GM12878 (cell line): ENCODE measurements at regions not wholly inside any gene's neighbourhood (a gene's known extent, or its start where the extent isn't known, plus 50 kb on each side); places are given as distances from the start of the nearest gene placed in this dataset.

ENCODE experiments used
- ATAC-seq: fragments of 200-7000 bp; cut with Tn5 transposase; 3 replicates; pipeline ENCODE4 v1.9.1; 2020; ENCODE audit warnings: mild to moderate bottlenecking, moderate library complexity
- BruUV-seq: library from RNA; stranded (reverse); fragments of 400-500 nt; replicated peaks from 2 replicates; lab custom pipeline; 2021; lab: Mats Ljungman, UMichigan
- CTCF ChIA-PET: fragments of 300-600 bp; sonication (Branson Sonifier 250); formaldehyde crosslinking; extraction: SDS; loops from one replicate; lab custom pipeline; 2021; ENCODE audit warnings: inconsistent platforms; lab: Yijun Ruan, JAX
- POLR2A ChIA-PET: fragments of 350-600 bp; formaldehyde crosslinking; extraction: SDS; loops from one replicate; lab custom pipeline; 2021; ENCODE audit warnings: inconsistent platforms; lab: Charles Lee
- RAD21 ChIA-PET: fragments of 300-600 bp; sonication (Branson Sonifier 250); formaldehyde crosslinking; loops from one replicate; lab custom pipeline; 2023; ENCODE audit warnings: antibody characterized with exemption; ENCODE audit not compliant: unreplicated experiment; lab: Charles Lee
- SMC1A ChIA-PET: fragments of 300-600 bp; sonication (Branson Sonifier 250); formaldehyde crosslinking; loops from one replicate; lab custom pipeline; 2023; ENCODE audit not compliant: unreplicated experiment, uncharacterized antibody; lab: Charles Lee
- DNase-seq: peaks from one replicate; pipeline ENCODE4 v3.0.0-alpha.2; 2011; ENCODE audit warnings: low read depth, low spot score
- FAIRE-seq: peaks from 3 replicates; lab custom pipeline; 2011; peaks lifted over from hg19 to GRCh38; lab: Jason Lieb, UNC
- H2AFZ ChIP-seq: 2 replicates; pipeline ENCODE4 v1.6.0; 2011; ENCODE audit warnings: low read depth, low read length, control low read depth; ENCODE audit not compliant: control insufficient read depth
- H3K27ac ChIP-seq: 2 replicates; pipeline ENCODE4 v1.5.1; 2011; ENCODE audit warnings: control low read depth; ENCODE audit not compliant: control insufficient read depth, insufficient read depth
- H3K27me3 ChIP-seq, 2 experiments: replicated peaks in 1 of 2; 2 replicates each; pipeline versions ENCODE4 v1.6.0 to v1.6.1; 2011; ENCODE audit warnings: low read length in 1 of 2; ENCODE audit not compliant: control insufficient read depth in 2 of 2, insufficient read depth in 2 of 2
- H3K36me3 ChIP-seq, 2 experiments: 2 replicates each; pipeline ENCODE4 v1.5.1; 2011; ENCODE audit warnings: low read length in 1 of 2; ENCODE audit not compliant: control insufficient read depth in 2 of 2, insufficient read depth in 2 of 2
- H3K4me1 ChIP-seq: 2 replicates; pipeline ENCODE4 v1.6.1; 2011; ENCODE audit warnings: mild to moderate bottlenecking, low read length, moderate library complexity, mixed read lengths; ENCODE audit not compliant: control insufficient read depth, insufficient read depth
- H3K4me2 ChIP-seq: 2 replicates; pipeline ENCODE4 v1.6.0; 2011; ENCODE audit warnings: control low read depth; ENCODE audit not compliant: control insufficient read depth, insufficient read depth
- H3K4me3 ChIP-seq: fragments of 200-600 bp; sonication (generic); 2 replicates; pipeline ENCODE4 v1.5.1; 2016
- H3K79me2 ChIP-seq: 2 replicates; pipeline ENCODE4 v1.6.0; 2011; ENCODE audit warnings: low read length; ENCODE audit not compliant: control insufficient read depth, insufficient read depth
- H3K9ac ChIP-seq: 2 replicates; pipeline ENCODE4 v1.8.0; 2011; ENCODE audit warnings: low read length, control low read depth, mixed read lengths; ENCODE audit not compliant: control insufficient read depth, insufficient read depth
- H3K9me3 ChIP-seq: replicated peaks from 3 replicates; pipeline ENCODE4 v1.5.1; 2011; ENCODE audit warnings: mild to moderate bottlenecking, low read length; ENCODE audit not compliant: control insufficient read depth, insufficient read depth
- H4K20me1 ChIP-seq: 2 replicates; pipeline ENCODE4 v1.6.0; 2011; ENCODE audit not compliant: control insufficient read depth, insufficient read depth
- CHD1 ChIP-seq: IDR thresholded peaks from 2 replicates; pipeline ENCODE4 v1.6.1; 2012; ENCODE audit warnings: low read depth, low read length, improper control_type of control experiment
- EED ChIP-seq: sonication (generic); IDR thresholded peaks from 2 replicates; pipeline ENCODE4 v1.6.1; 2016; ENCODE audit warnings: antibody characterized with exemption, low read depth
- POLR2AphosphoS2 ChIP-seq: IDR thresholded peaks from 2 replicates; pipeline ENCODE4 v1.6.1; 2011; ENCODE audit warnings: low read depth, mild to moderate bottlenecking, low read length, improper control_type of control experiment, moderate library complexity
- RFX5 ChIP-seq: IDR thresholded peaks from 2 replicates; pipeline ENCODE4 v1.6.1; 2011; ENCODE audit warnings: low read depth, low read length, improper control_type of control experiment
- SRF ChIP-seq, 2 experiments: IDR thresholded peaks; 2 replicates each; pipeline ENCODE4 v1.6.1; 2011; ENCODE audit warnings: low read depth in 2 of 2, low read length in 2 of 2, mild to moderate bottlenecking in 1 of 2, moderate library complexity in 1 of 2
- TAF1 ChIP-seq: IDR thresholded peaks from 2 replicates; pipeline ENCODE4 v1.6.1; 2011; ENCODE audit warnings: mild to moderate bottlenecking, low read depth, low read length, borderline replicate concordance
- TCF12 ChIP-seq: IDR thresholded peaks from 2 replicates; pipeline ENCODE4 v1.6.1; 2011; ENCODE audit warnings: low read depth, mild to moderate bottlenecking, low read length
- ZNF274 ChIP-seq: IDR thresholded peaks from one replicate; pipeline ENCODE4 v1.8.0; 2011; ENCODE audit not compliant: insufficient read length, insufficient read depth
- ZNF622 ChIP-seq: fragments of 450-650 bp; IDR thresholded peaks from 2 replicates; pipeline ENCODE4 v1.6.1; 2017; ENCODE audit warnings: mild to moderate bottlenecking, inconsistent platforms
- ZZZ3 ChIP-seq: IDR thresholded peaks from 2 replicates; pipeline ENCODE4 v1.6.1; 2011; ENCODE audit warnings: low read depth; ENCODE audit not compliant: control insufficient read depth, insufficient read length
- WGBS: methylation state at CpG from one replicate; pipeline ENCODE4 v1.1.6; 2016; ENCODE audit warnings: low lambda C conversion rate; ENCODE audit not compliant: insufficient replicate concordance, insufficient coverage; ENCODE audit errors: missing lambda C conversion rate; 5-methylcytosine and 5-hydroxymethylcytosine counted together
- in situ Hi-C: fragments of 300-500 bp; cut with MboI; formaldehyde crosslinking; loops from 9 replicates; pipeline ENCODE4 v1.14.3; 2018; ENCODE audit warnings: mixed read lengths
- intact Hi-C: fragments of 100-400 bp; cut with micrococcal nuclease; formaldehyde crosslinking; loops from one replicate; pipeline ENCODE4 v1.14.2; 2022; ENCODE audit not compliant: unreplicated experiment
- TF ChIP-seq, protein P1 (sequence below): IDR thresholded peaks from 2 replicates; pipeline ENCODE4 v1.6.1; 2012; ENCODE audit warnings: low read depth, low read length, improper control_type of control experiment
- TF ChIP-seq, protein P2 (sequence below): IDR thresholded peaks from 2 replicates; pipeline ENCODE4 v1.6.1; 2011; ENCODE audit warnings: mild to moderate bottlenecking, low read depth, low read length, moderate library complexity; ENCODE audit not compliant: insufficient replicate concordance
- TF ChIP-seq, protein P3 (sequence below): fragments of 450-650 bp; IDR thresholded peaks from 2 replicates; pipeline ENCODE4 v1.6.1; 2016; ENCODE audit warnings: mild to moderate bottlenecking

DNA sequence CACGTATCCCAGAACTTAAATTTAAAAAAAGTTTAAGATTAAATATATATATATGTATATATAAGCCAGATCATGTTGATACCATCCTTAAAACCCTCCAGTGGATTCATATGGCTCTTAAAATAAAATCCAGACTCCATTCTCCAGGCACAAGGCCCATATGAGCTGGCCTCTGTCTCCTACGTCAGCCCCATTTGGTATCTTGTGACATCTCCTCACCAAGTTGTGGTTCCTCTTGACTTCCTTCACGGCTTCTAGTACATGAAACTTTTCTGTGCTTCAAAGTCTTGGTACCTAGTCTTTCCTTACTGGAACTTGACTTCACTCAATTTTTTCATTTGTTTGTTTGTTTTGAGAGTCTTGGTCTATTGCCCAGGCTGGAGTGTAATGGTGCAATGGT is 61.3 kb downstream of the PRLHR start:
- in situ Hi-C loops: no loop called here
- DNase-seq (no peak), FAIRE-seq (no peak), ATAC-seq (no peak)
- ChIA-PET SMC1A (no interaction called here), RAD21 (no interaction called here), POLR2A (no interaction called here), CTCF (no interaction called here)
- Histone ChIP-seq H3K9ac (no peak overlapping the region), H4K20me1 (no peaks in the 10 kb centered on the region), H3K4me3 (no peak overlapping the region), H3K36me3 (no peaks in the 10 kb centered on the region), H2AFZ (no peak overlapping the region), H3K27ac (no peak overlapping the region), H3K4me2 (no peak overlapping the region), H3K27me3 (no peaks in the 10 kb centered on the region; a peak in 1 of 4 replicates), H3K9me3 (no peaks in the 10 kb centered on the region), H3K79me2 (no peaks in the 10 kb centered on the region), H3K4me1 (no peaks in the 10 kb centered on the region)
- no peak for TF ChIP-seq SRF (IDR thresholded peaks at IDR 0.05; ENCODE audit: low read depth in 2 of 2, low read length in 2 of 2)
- TF ChIP-seq POLR2AphosphoS2: no peak
- no peak for TF ChIP-seq ZZZ3
- no peak for TF ChIP-seq EED
- TF ChIP-seq TAF1: no peak
- TF ChIP-seq TCF12: no peak
- TF ChIP-seq, protein P1, sequence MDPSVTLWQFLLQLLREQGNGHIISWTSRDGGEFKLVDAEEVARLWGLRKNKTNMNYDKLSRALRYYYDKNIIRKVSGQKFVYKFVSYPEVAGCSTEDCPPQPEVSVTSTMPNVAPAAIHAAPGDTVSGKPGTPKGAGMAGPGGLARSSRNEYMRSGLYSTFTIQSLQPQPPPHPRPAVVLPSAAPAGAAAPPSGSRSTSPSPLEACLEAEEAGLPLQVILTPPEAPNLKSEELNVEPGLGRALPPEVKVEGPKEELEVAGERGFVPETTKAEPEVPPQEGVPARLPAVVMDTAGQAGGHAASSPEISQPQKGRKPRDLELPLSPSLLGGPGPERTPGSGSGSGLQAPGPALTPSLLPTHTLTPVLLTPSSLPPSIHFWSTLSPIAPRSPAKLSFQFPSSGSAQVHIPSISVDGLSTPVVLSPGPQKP: no peak
- TF ChIP-seq ZNF622: no peak
- TF ChIP-seq, protein P2, sequence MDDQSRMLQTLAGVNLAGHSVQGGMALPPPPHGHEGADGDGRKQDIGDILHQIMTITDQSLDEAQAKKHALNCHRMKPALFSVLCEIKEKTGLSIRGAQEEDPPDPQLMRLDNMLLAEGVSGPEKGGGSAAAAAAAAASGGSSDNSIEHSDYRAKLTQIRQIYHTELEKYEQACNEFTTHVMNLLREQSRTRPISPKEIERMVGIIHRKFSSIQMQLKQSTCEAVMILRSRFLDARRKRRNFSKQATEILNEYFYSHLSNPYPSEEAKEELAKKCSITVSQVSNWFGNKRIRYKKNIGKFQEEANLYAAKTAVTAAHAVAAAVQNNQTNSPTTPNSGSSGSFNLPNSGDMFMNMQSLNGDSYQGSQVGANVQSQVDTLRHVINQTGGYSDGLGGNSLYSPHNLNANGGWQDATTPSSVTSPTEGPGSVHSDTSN: no peak
- TF ChIP-seq CHD1: no peak
- no peak for TF ChIP-seq ZNF274
- TF ChIP-seq, protein P3, sequence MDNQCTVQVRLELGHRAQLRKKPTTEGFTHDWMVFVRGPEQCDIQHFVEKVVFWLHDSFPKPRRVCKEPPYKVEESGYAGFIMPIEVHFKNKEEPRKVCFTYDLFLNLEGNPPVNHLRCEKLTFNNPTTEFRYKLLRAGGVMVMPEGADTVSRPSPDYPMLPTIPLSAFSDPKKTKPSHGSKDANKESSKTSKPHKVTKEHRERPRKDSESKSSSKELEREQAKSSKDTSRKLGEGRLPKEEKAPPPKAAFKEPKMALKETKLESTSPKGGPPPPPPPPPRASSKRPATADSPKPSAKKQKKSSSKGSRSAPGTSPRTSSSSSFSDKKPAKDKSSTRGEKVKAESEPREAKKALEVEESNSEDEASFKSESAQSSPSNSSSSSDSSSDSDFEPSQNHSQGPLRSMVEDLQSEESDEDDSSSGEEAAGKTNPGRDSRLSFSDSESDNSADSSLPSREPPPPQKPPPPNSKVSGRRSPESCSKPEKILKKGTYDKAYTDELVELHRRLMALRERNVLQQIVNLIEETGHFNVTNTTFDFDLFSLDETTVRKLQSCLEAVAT: no peak
- TF ChIP-seq RFX5: no peak
- intact Hi-C loops: no loop called here
- BruUV-seq: no TSS peak
- 37% methylated on average over 3 of the region's 3 CpGs for WGBS
